NB4 (cell line): ENCODE measurements at regions not wholly inside any gene's neighbourhood (a gene's known extent, or its start where the extent isn't known, plus 50 kb on each side); places are given as distances from the start of the nearest gene placed in this dataset.

Experiments used
- DNase-seq: peaks from one replicate; pipeline ENCODE4 v3.0.0; 2010; ENCODE audit warnings: low read depth
- H3K4me3 ChIP-seq: one replicate; pipeline ENCODE4 v1.5.1; 2011; ENCODE audit warnings: mild to moderate bottlenecking, low read depth, low read length, moderate library complexity
- CTCF ChIP-seq: IDR thresholded peaks from one replicate; pipeline ENCODE4 v1.5.1; 2012; ENCODE audit warnings: low read depth, low read length
- MAX ChIP-seq: IDR thresholded peaks from 2 replicates; pipeline ENCODE4 v1.6.1; 2011; ENCODE audit warnings: low read depth, low read length
- MYC ChIP-seq: IDR thresholded peaks from 2 replicates; pipeline ENCODE4 v1.6.1; 2011; ENCODE audit warnings: low read depth, low read length
- POLR2A ChIP-seq: IDR thresholded peaks from 2 replicates; pipeline ENCODE4 v1.6.1; 2011; ENCODE audit warnings: mild to moderate bottlenecking; ENCODE audit not compliant: insufficient read length; ENCODE audit errors: extremely low read depth

- DNase-seq = no peak
- H3K4me3 ChIP-seq = no peak overlapping the region
- TF ChIP-seq POLR2A (no peak), CTCF (no peak), MAX (no peak)
These were observed 661.2 kb upstream of the BCHE start for GRCh38 chr3:166498446-166498845.

GRCh38 chr3:166489826-166490225 is 652.6 kb upstream of the BCHE start:
- TF ChIP-seq MYC (no peak), MAX (no peak), POLR2A (no peak), CTCF (no peak)
- H3K4me3 ChIP-seq = no peak overlapping the region
- DNase-seq = no peak

GRCh38 chr3:166488977-166489672 is 651.9 kb upstream of the BCHE start:
- TF ChIP-seq CTCF (no peak), POLR2A (no peak), MAX (no peak), MYC (no peak)

GRCh38 chr3:166484470-166484869 is 647.2 kb upstream of the BCHE start:
- TF ChIP-seq MYC (no peak), CTCF (no peak), POLR2A (no peak), MAX (no peak)
- no peak overlapping the region for H3K4me3 ChIP-seq
- DNase-seq = no peak

More at GRCh38 chr3:166488977-166489672, 651.9 kb upstream of the BCHE start:
- no peak overlapping the region for H3K4me3 ChIP-seq
- DNase-seq = no peak

- no peak overlapping the region for H3K4me3 ChIP-seq
- DNase-seq = no peak
- TF ChIP-seq POLR2A = no peak
- no peak for TF ChIP-seq MYC
- no peak for TF ChIP-seq MAX
- TF ChIP-seq CTCF = no peak
These were observed 644.1 kb upstream of the BCHE start for GRCh38 chr3:166481340-166481739.
